Thyroid gland (tissue), 4 donors: ENCODE measurements at regions not wholly inside any gene's neighbourhood (a gene's known extent, or its start where the extent isn't known, plus 50 kb on each side); places are given as distances from the start of the nearest gene placed in this dataset.

ENCODE experiments used
- POLR2A ChIP-seq, 2 donors: fragments of 450-650 bp; IDR thresholded peaks; one replicate each; pipeline ENCODE4 v1.6.1; 2017; ENCODE audit warnings: antibody characterized with exemption in 2 of 2, mild to moderate bottlenecking in 2 of 2, moderate library complexity in 1 of 2
- TF ChIP-seq, protein P1 (sequence below), 6 experiments: fragments of 200-600 bp in 3 of 6; fragments of 450-650 bp in 3 of 6; sonication (generic) in 3 of 6; IDR thresholded peaks; one replicate each; pipeline ENCODE4 v1.5.1; 2016 to 2019; ENCODE audit warnings: antibody characterized with exemption in 6 of 6, mild to moderate bottlenecking in 2 of 6, inconsistent platforms in 1 of 6, moderate library complexity in 1 of 6

DNA sequence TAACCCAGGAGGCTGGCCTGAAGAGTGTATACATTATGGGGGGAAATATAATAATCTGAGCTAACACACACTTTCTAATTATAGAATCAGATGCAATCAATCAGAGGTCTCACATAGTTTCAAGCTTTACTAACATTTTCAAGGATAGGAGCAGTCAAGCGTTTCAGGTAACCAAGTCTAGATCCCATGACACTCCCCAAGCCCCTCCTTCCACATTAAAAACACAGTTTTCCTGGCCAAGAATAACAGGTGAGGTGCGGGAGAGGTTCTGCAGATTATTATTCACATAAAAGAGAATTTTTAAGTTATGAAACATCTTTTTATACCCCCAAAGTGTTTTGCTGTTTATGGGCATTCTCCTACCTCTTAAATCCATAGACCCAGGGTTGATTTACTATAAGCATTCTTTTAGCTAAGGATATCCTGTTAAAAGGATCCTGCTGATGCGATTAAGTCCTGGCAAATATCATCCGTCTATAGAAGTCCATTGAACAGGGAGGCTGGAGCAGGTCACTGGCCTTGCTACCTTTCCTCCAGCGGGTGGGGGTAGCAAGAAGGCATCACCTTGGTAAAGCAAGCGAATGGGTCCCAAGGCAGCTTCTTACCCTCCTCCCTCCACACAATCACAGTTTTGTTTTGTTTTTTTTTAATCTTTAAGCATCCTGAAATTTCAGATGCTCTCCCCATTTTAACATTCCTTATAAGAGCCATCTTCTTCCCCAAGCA lies 104.7 kb upstream of the GPM6A start:
- no peak for TF ChIP-seq POLR2A (IDR thresholded peaks at IDR 0.05)
- TF ChIP-seq, protein P1, sequence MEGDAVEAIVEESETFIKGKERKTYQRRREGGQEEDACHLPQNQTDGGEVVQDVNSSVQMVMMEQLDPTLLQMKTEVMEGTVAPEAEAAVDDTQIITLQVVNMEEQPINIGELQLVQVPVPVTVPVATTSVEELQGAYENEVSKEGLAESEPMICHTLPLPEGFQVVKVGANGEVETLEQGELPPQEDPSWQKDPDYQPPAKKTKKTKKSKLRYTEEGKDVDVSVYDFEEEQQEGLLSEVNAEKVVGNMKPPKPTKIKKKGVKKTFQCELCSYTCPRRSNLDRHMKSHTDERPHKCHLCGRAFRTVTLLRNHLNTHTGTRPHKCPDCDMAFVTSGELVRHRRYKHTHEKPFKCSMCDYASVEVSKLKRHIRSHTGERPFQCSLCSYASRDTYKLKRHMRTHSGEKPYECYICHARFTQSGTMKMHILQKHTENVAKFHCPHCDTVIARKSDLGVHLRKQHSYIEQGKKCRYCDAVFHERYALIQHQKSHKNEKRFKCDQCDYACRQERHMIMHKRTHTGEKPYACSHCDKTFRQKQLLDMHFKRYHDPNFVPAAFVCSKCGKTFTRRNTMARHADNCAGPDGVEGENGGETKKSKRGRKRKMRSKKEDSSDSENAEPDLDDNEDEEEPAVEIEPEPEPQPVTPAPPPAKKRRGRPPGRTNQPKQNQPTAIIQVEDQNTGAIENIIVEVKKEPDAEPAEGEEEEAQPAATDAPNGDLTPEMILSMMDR (IDR thresholded peaks at IDR 0.05), result no peak
